PC-3 (cell line): ENCODE measurements at regions not wholly inside any gene's neighbourhood (a gene's known extent, or its start where the extent isn't known, plus 50 kb on each side); places are given as distances from the start of the nearest gene placed in this dataset.
A peak's percentile ranks its signal among the peaks of the same experiment; 100 is the strongest.

ENCODE experiments used
- ATAC-seq: fragments of 200-7000 bp; cut with Tn5 transposase; 2 replicates; pipeline ENCODE4 v1.9.1; 2020; ENCODE audit warnings: mild to moderate bottlenecking, moderate library complexity
- BruUV-seq: library from RNA; stranded (reverse); fragments of 400-500 nt; replicated peaks from 2 replicates; lab custom pipeline; 2021; lab: Mats Ljungman, UMichigan
- CTCF ChIA-PET: fragments of 300-600 bp; sonication (Branson Sonifier 250); formaldehyde crosslinking; loops from one replicate; lab custom pipeline; 2022; ENCODE audit warnings: antibody characterized with exemption; lab: Charles Lee
- POLR2A ChIA-PET: fragments of 300-600 bp; sonication (Branson Sonifier 250); formaldehyde crosslinking; loops from one replicate; lab custom pipeline; 2022; ENCODE audit warnings: antibody characterized with exemption; ENCODE audit not compliant: unreplicated experiment; lab: Charles Lee
- DNase-seq: peaks from one replicate; pipeline ENCODE4 v3.0.0-alpha.2; 2015
- H2AFZ ChIP-seq: fragments of 300-600 bp; sonication (generic); 2 replicates; pipeline ENCODE4 v1.6.0; 2016; ENCODE audit warnings: antibody characterized with exemption, low read length
- H3F3A ChIP-seq: fragments of 300-600 bp; sonication (generic); one replicate; pipeline ENCODE4 v1.6.0; 2017; ENCODE audit warnings: antibody characterized with exemption, low read length, control low read depth, mild to moderate bottlenecking; ENCODE audit not compliant: unreplicated experiment
- H3K27ac ChIP-seq: fragments of 300-600 bp; sonication (generic); 2 replicates; pipeline ENCODE4 v1.5.1; 2016; ENCODE audit warnings: mild to moderate bottlenecking, low read length
- H3K27me3 ChIP-seq: fragments of 300-600 bp; sonication (generic); 2 replicates; pipeline ENCODE4 v1.6.1; 2016; ENCODE audit warnings: low read length, mixed read lengths
- H3K36me3 ChIP-seq: fragments of 300-600 bp; sonication (generic); 2 replicates; pipeline ENCODE4 v1.6.1; 2016; ENCODE audit warnings: low read depth, mixed run types, low read length, mixed read lengths
- H3K4me1 ChIP-seq: fragments of 300-600 bp; sonication (generic); 2 replicates; pipeline ENCODE4 v1.5.1; 2016; ENCODE audit warnings: low read length; ENCODE audit not compliant: insufficient read depth
- H3K4me2 ChIP-seq: fragments of 300-600 bp; sonication (generic); 2 replicates; pipeline ENCODE4 v1.6.0; 2016; ENCODE audit warnings: low read length
- H3K4me3 ChIP-seq: fragments of 300-600 bp; sonication (generic); 2 replicates; pipeline ENCODE4 v1.5.1; 2016; ENCODE audit warnings: mild to moderate bottlenecking, low read length, mixed read lengths
- H3K79me2 ChIP-seq: fragments of 300-600 bp; sonication (generic); 2 replicates; pipeline ENCODE4 v1.6.1; 2017; ENCODE audit warnings: low read length, mixed read lengths
- H3K9ac ChIP-seq: fragments of 300-600 bp; sonication (generic); 2 replicates; pipeline ENCODE4 v1.6.0; 2016; ENCODE audit warnings: mild to moderate bottlenecking, low read length
- H3K9me2 ChIP-seq: fragments of 300-600 bp; sonication (generic); replicated peaks from 2 replicates; pipeline ENCODE4 v1.6.1; 2016; ENCODE audit warnings: mixed run types, low read length, mixed read lengths
- H3K9me3 ChIP-seq: fragments of 300-600 bp; sonication (generic); 2 replicates; pipeline ENCODE4 v1.6.1; 2016; ENCODE audit warnings: low read length, mixed read lengths
- H4K20me1 ChIP-seq: fragments of 300-600 bp; sonication (generic); 2 replicates; pipeline ENCODE4 v1.6.1; 2016; ENCODE audit warnings: low read length, mixed read lengths
- CTCF ChIP-seq: fragments of 300-600 bp; sonication (generic); conservative IDR thresholded peaks from 2 replicates; pipeline ENCODE4 v1.5.1; 2017; ENCODE audit warnings: antibody characterized with exemption, low read depth, mild to moderate bottlenecking, low read length
- EZH2 ChIP-seq: fragments of 300-600 bp; sonication (generic); IDR thresholded peaks from one replicate; pipeline ENCODE4 v1.6.1; 2017; ENCODE audit warnings: antibody characterized with exemption, mild to moderate bottlenecking, low read length; ENCODE audit not compliant: unreplicated experiment
- EZH2phosphoT487 ChIP-seq: fragments of 300-600 bp; sonication (generic); IDR thresholded peaks from 2 replicates; pipeline ENCODE4 v1.6.1; 2018; ENCODE audit warnings: mild to moderate bottlenecking, antibody characterized with exemption, low read length, borderline replicate concordance
- intact Hi-C: fragments of 100-400 bp; cut with micrococcal nuclease; formaldehyde crosslinking; loops from 2 replicates; pipeline ENCODE4 v1.9.0; 2023

GRCh38 chr13:64912141-64912540, 2318.0 kb downstream of the PCDH9 start:
- Histone ChIP-seq H3K9ac (no peak overlapping the region), H2AFZ (no peak overlapping the region), H3K9me3 (no peaks in the 10 kb centered on the region), H3K9me2 (no peaks in the 10 kb centered on the region), H3K79me2 (no peaks in the 10 kb centered on the region), H3K4me1 (peaks cover 13% of the 10 kb centered on the region), H3K36me3 (no peaks in the 10 kb centered on the region), H3K4me2 (0 out of 2 replicates have a peak overlapping the region, but pooled peaks have one; percentile 8), H3K27ac (peak overlapping the region; percentile 45), H3K27me3 (no peaks in the 10 kb centered on the region), H3K4me3 (no peak overlapping the region), H3F3A (peaks cover 3% of the 10 kb centered on the region), H4K20me1 (no peaks in the 10 kb centered on the region)
- BruUV-seq: no TSS peak
- peak; percentile 62 for DNase-seq
- TF ChIP-seq EZH2 (no peak), CTCF (no peak), EZH2phosphoT487 (no peak)
- ChIA-PET POLR2A (interaction anchor here (0.6 kb wide), 1 partner anchor 82 kb away, joined by 4 read pairs; no protein-coding TSS in a partner anchor), CTCF (no interaction called here)
- peak; percentile 86 for ATAC-seq
- intact Hi-C loops: no loop called here

GRCh38 chr13:64910096-64910495, 2320.0 kb downstream of the PCDH9 start:
- H3K4me3 ChIP-seq: no peak overlapping the region
- H3K79me2 ChIP-seq: no peaks in the 10 kb centered on the region
- no peak overlapping the region for H3K27ac ChIP-seq
- TF ChIP-seq CTCF (no peak), EZH2 (no peak), EZH2phosphoT487 (no peak)
- BruUV-seq: no TSS peak
- no peaks in the 10 kb centered on the region for H3K27me3 ChIP-seq
- intact Hi-C loops: no loop called here
- ATAC-seq: no peak
- no peak overlapping the region for H3K9ac ChIP-seq
- no peak overlapping the region for H3K4me2 ChIP-seq
- H3K9me2 ChIP-seq: no peaks in the 10 kb centered on the region
- H3F3A ChIP-seq: peaks cover 3% of the 10 kb centered on the region
- no peaks in the 10 kb centered on the region for H3K9me3 ChIP-seq
- CTCF ChIA-PET: no interaction called here
- H3K4me1 ChIP-seq: peaks cover 13% of the 10 kb centered on the region
- H2AFZ ChIP-seq: no peak overlapping the region
- no peak for DNase-seq
- H3K36me3 ChIP-seq: no peaks in the 10 kb centered on the region
- H4K20me1 ChIP-seq: no peaks in the 10 kb centered on the region
- POLR2A ChIA-PET: no interaction called here

- Histone ChIP-seq H3K27ac (no peak overlapping the region), H3K36me3 (no peaks in the 10 kb centered on the region), H3K4me1 (peaks cover 13% of the 10 kb centered on the region), H3K9me2 (no peaks in the 10 kb centered on the region), H3K27me3 (no peaks in the 10 kb centered on the region), H3K9ac (no peak overlapping the region), H3K79me2 (no peaks in the 10 kb centered on the region), H2AFZ (no peak overlapping the region), H3K4me3 (no peak overlapping the region), H3K4me2 (no peak overlapping the region), H4K20me1 (no peaks in the 10 kb centered on the region), H3K9me3 (no peaks in the 10 kb centered on the region), H3F3A (peaks cover 3% of the 10 kb centered on the region)
- intact Hi-C loops: no loop called here
- no peak for TF ChIP-seq EZH2
- TF ChIP-seq EZH2phosphoT487: no peak
- TF ChIP-seq CTCF: no peak
- ChIA-PET CTCF (no interaction called here), POLR2A (no interaction called here)
- DNase-seq (no peak), ATAC-seq (no peak)
- BruUV-seq: no TSS peak
These were observed 2321.0 kb downstream of the PCDH9 start for GRCh38 chr13:64909184-64909583.
